Suprapubic skin (tissue), 4 donors: ENCODE measurements at regions not wholly inside any gene's neighbourhood (a gene's known extent, or its start where the extent isn't known, plus 50 kb on each side); places are given as distances from the start of the nearest gene placed in this dataset.

ENCODE experiments used
- EP300 ChIP-seq: sonication (generic); formaldehyde crosslinking; IDR thresholded peaks from one replicate; pipeline ENCODE4 v1.6.1; 2017; ENCODE audit warnings: antibody characterized with exemption
- POLR2A ChIP-seq, 2 donors: fragments of 450-650 bp; IDR thresholded peaks; one replicate each; pipeline ENCODE4 v1.6.1; 2017; ENCODE audit warnings: antibody characterized with exemption in 2 of 2, mild to moderate bottlenecking in 2 of 2, moderate library complexity in 2 of 2
- POLR2AphosphoS5 ChIP-seq, 3 donors: sonication (generic); formaldehyde crosslinking; IDR thresholded peaks; one replicate each; pipeline ENCODE4 v1.6.1; 2017; ENCODE audit warnings: antibody characterized with exemption in 3 of 3
- TF ChIP-seq, protein P1 (sequence below), 2 donors: fragments of 200-600 bp in 1 of 2; fragments of 450-650 bp in 1 of 2; sonication (generic) in 1 of 2; IDR thresholded peaks; one replicate each; pipeline ENCODE4 v1.5.1; 2016 to 2019; ENCODE audit warnings: antibody characterized with exemption in 2 of 2, mild to moderate bottlenecking in 1 of 2, moderate library complexity in 1 of 2

- TF ChIP-seq, protein P1, sequence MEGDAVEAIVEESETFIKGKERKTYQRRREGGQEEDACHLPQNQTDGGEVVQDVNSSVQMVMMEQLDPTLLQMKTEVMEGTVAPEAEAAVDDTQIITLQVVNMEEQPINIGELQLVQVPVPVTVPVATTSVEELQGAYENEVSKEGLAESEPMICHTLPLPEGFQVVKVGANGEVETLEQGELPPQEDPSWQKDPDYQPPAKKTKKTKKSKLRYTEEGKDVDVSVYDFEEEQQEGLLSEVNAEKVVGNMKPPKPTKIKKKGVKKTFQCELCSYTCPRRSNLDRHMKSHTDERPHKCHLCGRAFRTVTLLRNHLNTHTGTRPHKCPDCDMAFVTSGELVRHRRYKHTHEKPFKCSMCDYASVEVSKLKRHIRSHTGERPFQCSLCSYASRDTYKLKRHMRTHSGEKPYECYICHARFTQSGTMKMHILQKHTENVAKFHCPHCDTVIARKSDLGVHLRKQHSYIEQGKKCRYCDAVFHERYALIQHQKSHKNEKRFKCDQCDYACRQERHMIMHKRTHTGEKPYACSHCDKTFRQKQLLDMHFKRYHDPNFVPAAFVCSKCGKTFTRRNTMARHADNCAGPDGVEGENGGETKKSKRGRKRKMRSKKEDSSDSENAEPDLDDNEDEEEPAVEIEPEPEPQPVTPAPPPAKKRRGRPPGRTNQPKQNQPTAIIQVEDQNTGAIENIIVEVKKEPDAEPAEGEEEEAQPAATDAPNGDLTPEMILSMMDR (IDR thresholded peaks at IDR 0.05), result no peak
- TF ChIP-seq POLR2A (IDR thresholded peaks at IDR 0.05) (no peak), POLR2AphosphoS5 (IDR thresholded peaks at IDR 0.05) (no peak), EP300 (no peak)
These were observed 742.3 kb upstream of the SLC8A1 start for GRCh38 chr2:41194230-41194629.
